HG03025 (cell line): ENCODE measurements at regions not wholly inside any gene's neighbourhood (a gene's known extent, or its start where the extent isn't known, plus 50 kb on each side); places are given as distances from the start of the nearest gene placed in this dataset.
"Not testable (repeated sequence)": the region's sequence is repeated elsewhere in the genome, so short reads cannot be mapped to it uniquely, and the experiment has no call there.

Source experiments
- ATAC-seq: cut with Tn5 transposase; IDR thresholded peaks from one replicate; pipeline ENCODE4 v1.9.1; 2021; ENCODE audit warnings: mild to moderate bottlenecking, moderate library complexity; ENCODE audit not compliant: unreplicated experiment, low FRiP score

GRCh38 chr12:87054226-87054625, 798.0 kb upstream of the MGAT4C start:
- ATAC-seq: no peak

DNA sequence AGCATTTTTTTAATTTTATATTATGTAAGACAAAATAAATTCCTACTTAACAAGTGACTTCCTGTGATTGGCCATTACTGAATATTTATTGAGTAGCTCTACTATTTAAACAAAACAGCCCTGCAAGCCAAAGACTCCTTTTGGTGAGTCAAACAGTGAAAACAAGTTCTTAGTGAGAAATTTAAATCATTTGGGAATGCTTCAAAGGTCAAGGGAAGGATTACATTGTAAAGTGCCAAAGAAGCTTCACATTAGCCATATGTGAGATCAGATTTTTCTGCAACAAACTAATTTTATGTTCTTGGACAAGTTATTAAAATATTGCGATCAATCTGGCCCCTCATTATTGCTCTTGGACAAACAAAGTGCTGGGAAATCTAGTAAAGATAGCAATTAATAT, 795.4 kb upstream of the MGAT4C start:
- no peak for ATAC-seq

- ATAC-seq: no peak
These were observed 791.5 kb upstream of the MGAT4C start for GRCh38 chr12:87047691-87048090.

- ATAC-seq: no peak
These were observed 783.3 kb upstream of the MGAT4C start for GRCh38 chr12:87039536-87039935.

- ATAC-seq: no peak
These were observed 781.9 kb upstream of the MGAT4C start for GRCh38 chr12:87038098-87038497.

DNA sequence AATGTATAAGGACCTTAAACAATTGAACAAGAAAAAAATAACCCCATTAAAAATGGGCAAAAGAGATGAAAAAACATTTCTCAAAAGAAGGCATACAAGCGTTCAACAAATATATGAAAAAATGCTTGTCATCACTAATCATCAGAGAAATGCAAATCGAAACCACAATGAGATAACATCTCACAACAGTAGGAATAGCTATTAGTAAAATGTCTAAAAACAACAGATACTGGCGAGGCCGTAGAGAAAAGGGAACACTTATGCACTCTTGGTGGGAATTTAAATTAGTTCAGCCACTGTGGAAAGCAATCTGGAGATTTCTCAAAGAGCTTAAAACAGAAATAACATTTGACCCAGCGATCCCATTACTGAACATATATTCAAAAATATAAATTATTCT, 769.8 kb upstream of the MGAT4C start:
- ATAC-seq: no peak

GRCh38 chr12:87021400-87021799, 765.2 kb upstream of the MGAT4C start:
- ATAC-seq: no peak

- ATAC-seq: no peak
These were observed 763.9 kb upstream of the MGAT4C start for GRCh38 chr12:87020071-87020470.

- ATAC-seq: no peak
These were observed 759.2 kb upstream of the MGAT4C start for GRCh38 chr12:87015352-87015751.

DNA sequence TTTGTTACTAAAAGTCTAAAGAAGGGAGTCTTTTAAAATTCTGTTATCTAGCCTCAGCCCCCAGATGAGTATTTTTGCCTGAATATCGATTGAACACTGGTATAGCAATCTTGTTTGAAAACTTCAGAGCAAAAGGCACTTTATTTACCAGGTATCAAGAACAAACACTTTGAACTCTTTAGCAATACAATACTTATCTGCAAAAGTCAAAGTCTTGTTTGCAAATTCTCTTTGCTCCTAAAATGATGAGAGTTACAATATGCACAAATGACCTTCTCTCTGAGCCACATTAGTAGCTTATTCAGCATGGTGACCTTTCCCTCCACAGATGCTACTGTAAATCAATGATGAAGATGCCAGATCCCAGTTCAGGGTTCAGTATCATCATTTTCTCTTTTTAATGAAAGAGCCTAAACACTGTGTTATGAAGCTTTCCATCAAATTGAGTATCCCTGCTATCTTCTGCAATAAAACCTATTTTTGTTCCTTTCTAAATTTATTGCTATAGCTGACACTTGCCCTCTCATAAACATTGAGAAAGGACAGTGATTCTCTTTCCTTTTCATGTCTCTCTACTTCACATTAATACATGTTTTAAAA, 752.7 kb upstream of the MGAT4C start:
- no peak for ATAC-seq

DNA sequence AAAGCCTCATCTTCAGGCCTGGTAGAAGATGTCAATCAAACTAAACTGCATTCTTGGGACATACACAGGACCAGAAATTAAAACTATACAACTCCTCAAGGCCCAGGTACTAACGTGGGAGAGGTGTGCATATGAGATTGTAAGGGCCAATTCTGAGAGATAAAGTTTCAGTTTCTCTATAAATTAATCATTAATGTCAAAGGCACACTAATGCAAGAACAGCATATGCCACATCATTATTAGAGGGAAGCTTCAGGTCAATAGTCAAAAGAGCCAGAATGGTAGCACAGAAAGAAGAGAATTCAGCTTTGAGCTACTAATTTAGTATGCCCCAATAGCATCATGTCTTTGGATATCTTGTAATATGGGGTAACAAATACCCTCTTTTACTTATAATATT, 744.9 kb upstream of the MGAT4C start:
- ATAC-seq: no peak

DNA sequence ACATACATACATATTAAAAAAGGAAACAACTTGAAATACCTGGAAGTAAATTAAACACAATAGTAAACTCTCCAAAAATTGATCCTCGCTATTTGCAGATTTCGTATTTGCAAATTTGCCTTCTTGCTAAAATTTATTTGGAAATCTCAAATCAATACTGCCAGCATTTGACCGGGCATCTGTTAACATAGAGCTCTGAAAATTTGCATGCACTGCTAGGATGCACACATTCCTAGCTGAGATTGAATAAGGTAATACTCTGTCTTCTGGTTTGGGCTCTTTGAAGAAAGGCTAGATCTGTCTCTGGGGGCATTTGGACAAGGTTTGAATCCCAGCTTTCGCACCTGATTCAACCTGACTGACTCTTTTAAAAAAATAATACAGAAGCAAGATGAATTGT, 729.1 kb upstream of the MGAT4C start:
- no peak for ATAC-seq

GRCh38 chr12:86970595-86970994, 714.4 kb upstream of the MGAT4C start:
- ATAC-seq: not testable (repeated sequence)

GRCh38 chr12:86959766-86960458, 703.7 kb upstream of the MGAT4C start:
- ATAC-seq: no peak

GRCh38 chr12:86950444-86950843, 694.3 kb upstream of the MGAT4C start:
- no peak for ATAC-seq

DNA sequence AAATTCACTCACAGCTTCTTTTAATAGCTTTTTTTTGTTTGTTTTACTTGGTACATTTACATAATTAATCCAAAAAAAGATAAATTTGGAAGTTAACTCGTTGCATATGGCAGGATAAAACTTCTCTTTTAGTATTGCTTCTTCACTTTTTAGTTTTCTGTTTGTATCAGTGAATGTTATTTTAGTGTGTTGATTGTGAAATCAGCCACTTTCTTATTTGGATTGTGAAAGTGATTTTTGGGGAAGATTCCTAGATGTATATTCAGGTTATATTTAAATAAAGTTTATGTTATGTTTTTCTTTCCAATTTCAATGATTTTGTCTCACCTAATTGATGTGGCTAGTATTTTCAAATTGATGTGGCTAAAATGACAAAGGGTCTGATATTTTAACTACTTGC, 693.9 kb upstream of the MGAT4C start:
- no peak for ATAC-seq

DNA sequence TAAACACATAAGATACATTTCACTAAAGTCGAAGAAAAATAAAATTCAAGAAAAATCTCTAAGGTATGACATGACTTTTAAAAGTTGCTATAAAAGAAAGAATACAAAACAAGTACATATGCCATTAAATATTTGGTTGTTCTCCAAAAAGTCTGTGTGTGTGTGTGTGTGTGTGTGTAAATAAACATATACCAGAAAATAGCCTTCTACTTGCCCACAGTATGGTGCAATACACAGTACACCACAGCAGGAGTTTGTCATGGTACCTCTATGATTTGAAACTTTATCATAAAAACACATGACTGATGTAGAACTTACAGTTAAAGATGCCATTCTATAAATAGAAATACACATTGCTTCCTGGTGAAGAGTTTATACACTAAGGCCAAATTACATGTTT, 692.7 kb upstream of the MGAT4C start:
- no peak for ATAC-seq

- no peak for ATAC-seq
These were observed 689.5 kb upstream of the MGAT4C start for GRCh38 chr12:86945685-86946196.

- ATAC-seq: not testable (repeated sequence)
These were observed 688.1 kb upstream of the MGAT4C start for GRCh38 chr12:86944197-86944819.

DNA sequence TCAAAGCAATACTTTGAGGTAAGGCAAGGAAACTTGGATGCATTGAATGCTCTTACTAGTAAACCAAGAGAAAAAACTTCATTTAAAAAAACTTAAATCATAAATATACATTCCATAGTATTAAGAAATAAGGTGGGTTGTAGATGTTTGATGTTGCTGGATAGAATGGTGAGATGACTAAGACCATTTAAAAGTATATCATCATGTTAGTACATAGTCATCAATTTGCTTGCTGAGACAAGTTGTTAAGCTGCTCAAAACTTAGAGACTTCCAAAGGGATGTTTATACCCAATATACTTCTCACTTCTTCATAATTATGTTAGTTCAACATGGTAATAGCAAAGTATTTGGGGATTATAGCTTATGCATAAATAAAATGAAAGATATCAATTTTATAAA, 675.5 kb upstream of the MGAT4C start:
- no peak for ATAC-seq

DNA sequence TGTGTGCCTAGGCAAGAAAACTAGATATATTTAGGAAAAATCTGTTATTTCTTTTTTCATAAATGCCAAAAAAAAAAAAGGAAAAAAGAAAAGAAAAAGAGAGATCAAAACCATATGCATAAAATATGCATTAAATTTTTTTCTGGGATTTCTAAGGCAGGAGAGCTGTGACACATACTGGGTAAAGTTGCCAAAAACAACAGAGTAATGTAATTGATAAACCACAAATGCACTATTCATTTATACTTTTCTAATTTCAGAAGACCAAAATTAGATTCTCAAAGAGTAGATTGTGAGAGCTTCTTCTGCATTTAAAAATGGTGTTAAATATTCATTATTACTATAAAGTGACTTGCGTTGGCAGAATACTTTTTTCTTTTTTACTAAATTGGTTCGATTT, 673.8 kb upstream of the MGAT4C start:
- ATAC-seq: no peak

GRCh38 chr12:86917121-86917520, 660.9 kb upstream of the MGAT4C start:
- no peak for ATAC-seq
